Progenitor cell of endocrine pancreas (in vitro differentiated cells): ENCODE measurements at regions not wholly inside any gene's neighbourhood (a gene's known extent, or its start where the extent isn't known, plus 50 kb on each side); places are given as distances from the start of the nearest gene placed in this dataset.
A peak's percentile ranks its signal among the peaks of the same experiment; 100 is the strongest.

Experiments
- DNase-seq: peaks from one replicate; pipeline ENCODE4 v3.0.0; 2021; ENCODE audit warnings: low spot score; ENCODE audit not compliant: unreplicated experiment
- H3K27ac Mint-ChIP-seq: 2 replicates; pipeline ENCODE4 v1.8.0; 2021; ENCODE audit warnings: mild to moderate bottlenecking, moderate library complexity, mixed read lengths
- H3K27me3 Mint-ChIP-seq: 2 replicates; pipeline ENCODE4 v1.8.0; 2021; ENCODE audit warnings: mixed read lengths
- H3K36me3 Mint-ChIP-seq: 2 replicates; pipeline ENCODE4 v1.8.0; 2022; ENCODE audit warnings: mixed read lengths; ENCODE audit not compliant: insufficient read depth
- H3K4me1 Mint-ChIP-seq: 2 replicates; pipeline ENCODE4 v1.8.0; 2021; ENCODE audit warnings: low read depth, mixed read lengths
- H3K4me3 Mint-ChIP-seq: 2 replicates; pipeline ENCODE4 v1.8.0; 2021; ENCODE audit warnings: low read depth, mild to moderate bottlenecking, moderate library complexity, mixed read lengths
- H3K9me3 Mint-ChIP-seq: 2 replicates; pipeline ENCODE4 v1.8.0; 2021; ENCODE audit warnings: low read depth, mixed read lengths
- TF ChIP-seq, protein P1 (sequence below): fragments of 200-600 bp; sonication (generic); IDR thresholded peaks from one replicate; pipeline ENCODE4 v1.5.0; 2021; ENCODE audit warnings: antibody characterized with exemption, mild to moderate bottlenecking; ENCODE audit not compliant: unreplicated experiment

GRCh38 chr22:49549256-49550140 is 278.2 kb downstream of the BRD1 start:
- TF ChIP-seq, protein P1, sequence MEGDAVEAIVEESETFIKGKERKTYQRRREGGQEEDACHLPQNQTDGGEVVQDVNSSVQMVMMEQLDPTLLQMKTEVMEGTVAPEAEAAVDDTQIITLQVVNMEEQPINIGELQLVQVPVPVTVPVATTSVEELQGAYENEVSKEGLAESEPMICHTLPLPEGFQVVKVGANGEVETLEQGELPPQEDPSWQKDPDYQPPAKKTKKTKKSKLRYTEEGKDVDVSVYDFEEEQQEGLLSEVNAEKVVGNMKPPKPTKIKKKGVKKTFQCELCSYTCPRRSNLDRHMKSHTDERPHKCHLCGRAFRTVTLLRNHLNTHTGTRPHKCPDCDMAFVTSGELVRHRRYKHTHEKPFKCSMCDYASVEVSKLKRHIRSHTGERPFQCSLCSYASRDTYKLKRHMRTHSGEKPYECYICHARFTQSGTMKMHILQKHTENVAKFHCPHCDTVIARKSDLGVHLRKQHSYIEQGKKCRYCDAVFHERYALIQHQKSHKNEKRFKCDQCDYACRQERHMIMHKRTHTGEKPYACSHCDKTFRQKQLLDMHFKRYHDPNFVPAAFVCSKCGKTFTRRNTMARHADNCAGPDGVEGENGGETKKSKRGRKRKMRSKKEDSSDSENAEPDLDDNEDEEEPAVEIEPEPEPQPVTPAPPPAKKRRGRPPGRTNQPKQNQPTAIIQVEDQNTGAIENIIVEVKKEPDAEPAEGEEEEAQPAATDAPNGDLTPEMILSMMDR, result no peak
- no peaks in the 10 kb centered on the region for H3K9me3 Mint-ChIP-seq
- H3K4me1 Mint-ChIP-seq, result peaks cover 11% of the 10 kb centered on the region
- no peaks in the 10 kb centered on the region for H3K27me3 Mint-ChIP-seq
- no peaks in the 10 kb centered on the region for H3K36me3 Mint-ChIP-seq
- no peak for DNase-seq
- peak overlapping the region; percentile 71 for H3K27ac Mint-ChIP-seq
- no peak overlapping the region for H3K4me3 Mint-ChIP-seq

DNA sequence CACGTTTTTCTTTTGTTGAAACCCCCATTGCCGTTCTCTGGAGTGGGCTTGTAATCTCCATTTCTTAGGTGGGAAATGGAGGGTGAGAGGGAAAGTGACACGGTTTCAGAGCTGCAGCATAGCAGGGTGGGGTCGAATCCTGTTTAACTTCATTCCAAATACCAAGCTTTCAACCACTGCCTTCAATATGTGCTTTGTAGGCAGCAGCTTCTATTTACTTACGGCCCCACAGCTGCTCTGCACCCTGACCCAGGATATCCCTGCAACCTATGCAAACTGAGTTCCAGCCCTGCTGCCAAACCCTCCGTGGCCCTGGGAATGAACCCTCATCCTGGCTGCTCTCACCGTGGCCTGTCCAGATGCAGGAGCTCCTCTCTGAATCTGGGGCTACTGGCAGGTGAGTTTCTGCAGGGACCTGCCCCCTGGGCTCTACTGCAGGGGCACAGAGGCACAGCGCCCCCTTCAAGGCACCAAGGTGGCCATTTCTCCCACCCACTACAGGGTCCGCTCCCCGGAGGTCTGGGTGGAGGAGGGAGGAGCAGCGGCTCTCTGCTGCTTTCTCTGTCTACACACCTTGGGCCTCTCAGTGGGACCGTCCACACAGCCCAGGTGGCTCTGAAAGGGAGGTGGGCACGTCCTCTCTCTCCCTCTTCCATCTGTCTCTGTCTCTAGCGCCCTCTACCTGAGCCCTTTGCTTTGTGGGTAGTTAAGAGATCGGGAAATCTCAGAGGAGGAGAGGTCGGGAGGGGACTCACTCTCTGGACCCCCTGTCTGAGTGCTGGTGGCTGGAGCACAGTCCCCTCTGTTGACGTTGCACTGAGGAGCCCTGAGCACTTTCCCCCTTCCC is 279.1 kb downstream of the BRD1 start:
- Mint-ChIP-seq H3K36me3 (no peaks in the 10 kb centered on the region), H3K27ac (peak overlapping the region; percentile 95), H3K9me3 (no peaks in the 10 kb centered on the region), H3K4me1 (peaks cover 11% of the 10 kb centered on the region), H3K4me3 (peak overlapping the region; percentile 11), H3K27me3 (no peaks in the 10 kb centered on the region)
- TF ChIP-seq, protein P1, result peak; percentile 38
- DNase-seq, result no peak

DNA sequence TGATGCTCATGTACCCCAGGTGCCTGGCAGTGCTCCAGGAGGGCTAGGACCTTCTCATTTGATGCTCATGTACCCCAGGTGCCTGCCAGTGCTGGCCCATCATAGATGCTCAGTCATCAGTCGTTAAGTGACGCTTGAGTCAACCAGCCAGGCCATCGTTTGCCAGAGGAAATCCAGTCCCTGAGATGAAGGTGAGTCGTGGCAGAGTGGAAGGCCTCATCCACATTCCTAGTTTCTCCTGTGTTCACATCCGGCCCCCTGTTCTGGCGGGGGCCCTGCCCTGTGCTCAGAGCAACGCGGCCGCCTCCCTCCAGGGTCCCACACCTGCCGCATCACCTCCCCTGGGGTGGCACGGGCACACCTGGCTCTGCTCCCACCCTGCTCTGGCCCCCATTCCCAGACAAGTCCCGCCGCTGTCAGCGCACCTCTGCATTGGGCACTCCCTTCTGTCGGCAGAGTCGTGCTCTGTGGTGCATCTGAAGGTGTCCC is 279.9 kb downstream of the BRD1 start:
- TF ChIP-seq, protein P1, result no peak
- Mint-ChIP-seq H3K36me3 (no peaks in the 10 kb centered on the region), H3K4me3 (peak overlapping the region; percentile 11), H3K27ac (peak overlapping the region; percentile 95), H3K9me3 (no peaks in the 10 kb centered on the region), H3K4me1 (peaks cover 11% of the 10 kb centered on the region), H3K27me3 (no peaks in the 10 kb centered on the region)
- no peak for DNase-seq

- TF ChIP-seq, protein P1, result no peak
- DNase-seq, result no peak
- H3K4me3 Mint-ChIP-seq, result no peak overlapping the region
- H3K4me1 Mint-ChIP-seq, result peaks cover 11% of the 10 kb centered on the region
- H3K27me3 Mint-ChIP-seq, result no peaks in the 10 kb centered on the region
- no peaks in the 10 kb centered on the region for H3K9me3 Mint-ChIP-seq
- H3K27ac Mint-ChIP-seq, result no peak overlapping the region
- H3K36me3 Mint-ChIP-seq, result no peaks in the 10 kb centered on the region
These were observed 280.7 kb downstream of the BRD1 start for GRCh38 chr22:49546811-49547585.
